Kidney epithelial cell (primary cell): ENCODE measurements at regions not wholly inside any gene's neighbourhood (a gene's known extent, or its start where the extent isn't known, plus 50 kb on each side); places are given as distances from the start of the nearest gene placed in this dataset.

Experiments
- DNase-seq: peaks from one replicate; pipeline ENCODE4 v3.0.0-alpha.2; 2010; ENCODE audit warnings: low read depth
- H3K27me3 ChIP-seq: 2 replicates; pipeline ENCODE4 v1.6.0; 2011; ENCODE audit warnings: low read length; ENCODE audit not compliant: control insufficient read depth, insufficient read depth
- H3K36me3 ChIP-seq: 2 replicates; pipeline ENCODE4 v1.5.1; 2011; ENCODE audit warnings: low read length; ENCODE audit not compliant: control insufficient read depth, insufficient read depth
- H3K4me3 ChIP-seq: 2 replicates; pipeline ENCODE4 v1.5.1; 2011; ENCODE audit warnings: low read depth, mild to moderate bottlenecking, control low read depth, low read length
- CTCF ChIP-seq: IDR thresholded peaks from 2 replicates; pipeline ENCODE4 v1.5.1; 2011; ENCODE audit warnings: mild to moderate bottlenecking, moderate library complexity, low read length, control low read depth, inconsistent platforms; ENCODE audit not compliant: insufficient read depth, poor library complexity, severe bottlenecking

GRCh38 chr3:17985658-17986347, 243.4 kb upstream of the TBC1D5 start:
- DNase-seq: no peak
- H3K4me3 ChIP-seq: no peak overlapping the region
- H3K27me3 ChIP-seq: no peaks in the 10 kb centered on the region
- no peak for TF ChIP-seq CTCF
- no peaks in the 10 kb centered on the region for H3K36me3 ChIP-seq

- no peak for DNase-seq
- H3K27me3 ChIP-seq: no peaks in the 10 kb centered on the region
Observed at GRCh38 chr3:17983106-17983505, 240.7 kb upstream of the TBC1D5 start.

GRCh38 chr3:17982211-17982880, 239.9 kb upstream of the TBC1D5 start:
- Histone ChIP-seq H3K27me3 (no peaks in the 10 kb centered on the region), H3K4me3 (no peak overlapping the region), H3K36me3 (no peaks in the 10 kb centered on the region)
- no peak for TF ChIP-seq CTCF
- no peak for DNase-seq

More at GRCh38 chr3:17983106-17983505, 240.7 kb upstream of the TBC1D5 start:
- Histone ChIP-seq H3K4me3 (no peak overlapping the region), H3K36me3 (no peaks in the 10 kb centered on the region)
- TF ChIP-seq CTCF: no peak

DNA sequence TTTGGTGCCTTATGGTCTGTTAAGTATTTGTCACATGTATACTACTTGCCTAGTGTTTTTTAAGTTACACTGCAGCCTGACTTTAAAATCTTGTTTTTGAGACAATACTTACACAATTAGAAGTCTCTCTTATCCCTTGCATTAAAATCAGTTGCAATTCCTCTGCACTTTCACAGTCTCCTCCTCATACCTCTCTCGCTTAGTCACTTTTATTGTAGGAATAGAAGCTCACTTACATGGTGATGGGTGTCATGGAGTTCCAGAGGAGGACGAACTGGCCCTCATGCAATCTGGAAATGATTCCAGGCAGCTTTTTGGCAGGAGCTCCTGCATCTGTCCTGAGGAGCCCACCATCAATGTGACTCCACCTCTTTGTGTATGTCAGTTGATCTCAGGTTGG, 238.4 kb upstream of the TBC1D5 start:
- no peak for DNase-seq
- Histone ChIP-seq H3K4me3 (no peak overlapping the region), H3K27me3 (no peaks in the 10 kb centered on the region), H3K36me3 (no peaks in the 10 kb centered on the region)
- no peak for TF ChIP-seq CTCF

GRCh38 chr3:17979911-17980310, 237.5 kb upstream of the TBC1D5 start:
- Histone ChIP-seq H3K4me3 (no peak overlapping the region), H3K27me3 (no peaks in the 10 kb centered on the region), H3K36me3 (no peaks in the 10 kb centered on the region)
- no peak for TF ChIP-seq CTCF
- no peak for DNase-seq
